Calu3 (cell line): ENCODE measurements at regions not wholly inside any gene's neighbourhood (a gene's known extent, or its start where the extent isn't known, plus 50 kb on each side); places are given as distances from the start of the nearest gene placed in this dataset.

ENCODE experiments used
- BruUV-seq: library from RNA; stranded (reverse); fragments of 400-500 nt; replicated peaks from 2 replicates; lab custom pipeline; 2021; lab: Mats Ljungman, UMichigan
- CTCF ChIA-PET: fragments of 300-600 bp; sonication (Branson Sonifier 250); formaldehyde crosslinking; loops from one replicate; lab custom pipeline; 2022; ENCODE audit warnings: antibody characterized with exemption; lab: Charles Lee
- DNase-seq: peaks from one replicate; pipeline ENCODE4 v3.0.0; 2022
- H3K27ac Mint-ChIP-seq: one replicate; pipeline ENCODE4 v1.8.0; 2022; ENCODE audit warnings: mixed read lengths; ENCODE audit not compliant: unreplicated experiment
- H3K27me3 Mint-ChIP-seq: one replicate; pipeline ENCODE4 v1.8.0; 2022; ENCODE audit warnings: mixed read lengths; ENCODE audit not compliant: unreplicated experiment
- H3K36me3 Mint-ChIP-seq: one replicate; pipeline ENCODE4 v1.8.0; 2022; ENCODE audit warnings: mild to moderate bottlenecking, moderate library complexity, mixed read lengths; ENCODE audit not compliant: insufficient read depth, unreplicated experiment
- H3K4me1 Mint-ChIP-seq: one replicate; pipeline ENCODE4 v1.8.0; 2022; ENCODE audit warnings: mild to moderate bottlenecking, low read depth, mixed read lengths; ENCODE audit not compliant: unreplicated experiment
- H3K4me3 Mint-ChIP-seq: one replicate; pipeline ENCODE4 v1.8.0; 2022; ENCODE audit warnings: mild to moderate bottlenecking, low read depth, moderate library complexity, mixed read lengths; ENCODE audit not compliant: unreplicated experiment
- H3K9me3 Mint-ChIP-seq: one replicate; pipeline ENCODE4 v1.8.0; 2022; ENCODE audit warnings: low read depth, mixed read lengths; ENCODE audit not compliant: unreplicated experiment
- intact Hi-C: fragments of 100-400 bp; cut with micrococcal nuclease; formaldehyde crosslinking; loops from one replicate; pipeline ENCODE4 v1.10.0; 2022; ENCODE audit not compliant: unreplicated experiment
- TF ChIP-seq, protein P1 (sequence below): fragments of 200-600 bp; IDR thresholded peaks from one replicate; pipeline ENCODE4 v1.8.0; 2022; ENCODE audit warnings: antibody characterized with exemption; ENCODE audit not compliant: unreplicated experiment

GRCh38 chr3:76685858-76686257 lies 354.0 kb upstream of the ROBO2 start:
- no peak overlapping the region for H3K27ac Mint-ChIP-seq
- no peak for DNase-seq

DNA sequence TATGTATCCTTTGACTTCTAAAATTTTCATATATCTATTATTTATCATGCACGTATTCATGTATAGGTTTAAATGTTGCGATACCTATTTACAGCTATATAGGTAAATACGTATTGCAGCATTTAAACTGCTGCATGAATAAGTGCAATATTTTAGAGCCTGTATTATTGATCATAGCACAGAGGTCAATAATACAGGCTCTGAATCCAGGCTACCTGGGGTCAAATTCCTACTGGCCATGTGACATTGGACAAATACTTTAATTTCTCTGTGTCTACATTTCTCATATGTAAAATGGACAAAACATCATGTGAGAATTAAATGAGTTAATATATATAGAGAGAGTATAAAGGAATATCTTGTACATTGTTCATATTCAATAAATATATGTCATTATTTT lies 352.9 kb upstream of the ROBO2 start:
- CTCF ChIA-PET: no interaction called here
- no peak overlapping the region for H3K27ac Mint-ChIP-seq
- intact Hi-C loops: no loop called here

More at GRCh38 chr3:76685858-76686257, 354.0 kb upstream of the ROBO2 start:
- CTCF ChIA-PET: interaction anchor here (0.6 kb wide), 1 partner anchor 365 kb away, joined by 3 read pairs; no protein-coding TSS in a partner anchor
- no TSS peak for BruUV-seq
- H3K4me1 Mint-ChIP-seq: no peaks in the 10 kb centered on the region
- no peaks in the 10 kb centered on the region for H3K36me3 Mint-ChIP-seq
- H3K27me3 Mint-ChIP-seq: no peaks in the 10 kb centered on the region
- TF ChIP-seq, protein P1, sequence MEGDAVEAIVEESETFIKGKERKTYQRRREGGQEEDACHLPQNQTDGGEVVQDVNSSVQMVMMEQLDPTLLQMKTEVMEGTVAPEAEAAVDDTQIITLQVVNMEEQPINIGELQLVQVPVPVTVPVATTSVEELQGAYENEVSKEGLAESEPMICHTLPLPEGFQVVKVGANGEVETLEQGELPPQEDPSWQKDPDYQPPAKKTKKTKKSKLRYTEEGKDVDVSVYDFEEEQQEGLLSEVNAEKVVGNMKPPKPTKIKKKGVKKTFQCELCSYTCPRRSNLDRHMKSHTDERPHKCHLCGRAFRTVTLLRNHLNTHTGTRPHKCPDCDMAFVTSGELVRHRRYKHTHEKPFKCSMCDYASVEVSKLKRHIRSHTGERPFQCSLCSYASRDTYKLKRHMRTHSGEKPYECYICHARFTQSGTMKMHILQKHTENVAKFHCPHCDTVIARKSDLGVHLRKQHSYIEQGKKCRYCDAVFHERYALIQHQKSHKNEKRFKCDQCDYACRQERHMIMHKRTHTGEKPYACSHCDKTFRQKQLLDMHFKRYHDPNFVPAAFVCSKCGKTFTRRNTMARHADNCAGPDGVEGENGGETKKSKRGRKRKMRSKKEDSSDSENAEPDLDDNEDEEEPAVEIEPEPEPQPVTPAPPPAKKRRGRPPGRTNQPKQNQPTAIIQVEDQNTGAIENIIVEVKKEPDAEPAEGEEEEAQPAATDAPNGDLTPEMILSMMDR: no peak
- intact Hi-C loops: no loop called here
- no peak overlapping the region for H3K4me3 Mint-ChIP-seq
- H3K9me3 Mint-ChIP-seq: peaks cover 11% of the 10 kb centered on the region

GRCh38 chr3:76694063-76694462 lies 345.8 kb upstream of the ROBO2 start:
- no peak overlapping the region for H3K27ac Mint-ChIP-seq
- H3K4me3 Mint-ChIP-seq: no peak overlapping the region
- no TSS peak for BruUV-seq
- no peaks in the 10 kb centered on the region for H3K27me3 Mint-ChIP-seq
- no peaks in the 10 kb centered on the region for H3K4me1 Mint-ChIP-seq
- intact Hi-C loops: no loop called here
- no peak for DNase-seq
- CTCF ChIA-PET: no interaction called here
- TF ChIP-seq, protein P1: no peak
- no peaks in the 10 kb centered on the region for H3K36me3 Mint-ChIP-seq
- H3K9me3 Mint-ChIP-seq: peaks cover 13% of the 10 kb centered on the region

More for the DNA sequence above, 352.9 kb upstream of the ROBO2 start:
- DNase-seq: no peak
- TF ChIP-seq, protein P1: no peak
- Mint-ChIP-seq H3K36me3 (no peaks in the 10 kb centered on the region), H3K4me3 (no peak overlapping the region), H3K4me1 (no peaks in the 10 kb centered on the region), H3K9me3 (peaks cover 13% of the 10 kb centered on the region), H3K27me3 (no peaks in the 10 kb centered on the region)
- no TSS peak for BruUV-seq

DNA sequence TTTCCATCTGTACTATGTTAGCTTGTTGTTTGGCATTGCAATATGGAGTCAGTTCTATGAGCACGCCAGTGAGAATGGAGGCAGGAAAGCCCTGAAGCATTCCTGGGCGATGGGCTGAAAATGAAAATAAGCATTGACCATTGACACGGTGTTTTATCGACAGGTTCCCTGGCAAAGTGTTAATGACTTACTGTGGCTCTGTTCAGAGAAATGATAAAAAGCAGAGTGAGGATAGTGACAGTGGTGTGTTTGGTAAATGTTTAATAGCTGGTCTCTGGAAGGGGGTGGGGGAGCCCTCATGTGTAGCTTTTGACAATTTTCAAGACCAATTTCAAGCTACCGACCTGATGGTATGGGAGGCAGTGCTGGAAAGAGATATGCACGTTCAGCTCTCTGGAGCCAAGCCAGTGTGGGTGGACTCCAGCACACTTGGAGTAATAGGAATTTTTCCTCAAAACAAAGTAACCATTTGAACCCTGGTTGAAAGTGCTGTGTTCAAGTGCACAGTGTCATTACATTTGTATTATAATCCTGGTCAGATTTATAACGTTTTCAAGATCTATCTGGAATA lies 341.7 kb upstream of the ROBO2 start:
- no peak for DNase-seq
- intact Hi-C loops: no loop called here
- Mint-ChIP-seq H3K27ac (no peak overlapping the region), H3K9me3 (no peaks in the 10 kb centered on the region), H3K27me3 (no peaks in the 10 kb centered on the region), H3K36me3 (no peaks in the 10 kb centered on the region), H3K4me1 (no peaks in the 10 kb centered on the region), H3K4me3 (no peak overlapping the region)
- CTCF ChIA-PET: no interaction called here
- TF ChIP-seq, protein P1: no peak
- BruUV-seq: no TSS peak
